Occipital lobe (tissue), 1 donor: ENCODE measurements at regions not wholly inside any gene's neighbourhood (a gene's known extent, or its start where the extent isn't known, plus 50 kb on each side); places are given as distances from the start of the nearest gene placed in this dataset.
A peak's percentile ranks its signal among the peaks of the same experiment; 100 is the strongest.
"Not testable (repeated sequence)": the region's sequence is repeated elsewhere in the genome, so short reads cannot be mapped to it uniquely, and the experiment has no call there.

ENCODE experiments used
- DNase-seq: peaks from one replicate; lab custom pipeline; 2025; lab: John Stamatoyannopoulos, UW

GRCh38 chr3:177770383-177771230, 573.3 kb upstream of the TBL1XR1 start:
- no peak for DNase-seq

GRCh38 chr3:177771780-177772179, 574.5 kb upstream of the TBL1XR1 start:
- no peak for DNase-seq

- DNase-seq, result no peak
Observed at GRCh38 chr3:177772908-177773557, 575.8 kb upstream of the TBL1XR1 start.

- no peak for DNase-seq
Observed at GRCh38 chr3:177773717-177774116, 576.4 kb upstream of the TBL1XR1 start.

- no peak for DNase-seq
Observed at GRCh38 chr3:177776661-177777101, 579.4 kb upstream of the TBL1XR1 start.

GRCh38 chr3:177777699-177778098, 580.4 kb upstream of the TBL1XR1 start:
- peak; percentile 6 for DNase-seq

- DNase-seq, result no peak
Observed at GRCh38 chr3:177778633-177779032, 581.4 kb upstream of the TBL1XR1 start.

GRCh38 chr3:177781686-177782161, 584.4 kb upstream of the TBL1XR1 start:
- DNase-seq, result no peak

GRCh38 chr3:177783338-177783737, 586.1 kb upstream of the TBL1XR1 start:
- DNase-seq, result no peak

- no peak for DNase-seq
Observed at GRCh38 chr3:177783767-177784166, 586.5 kb upstream of the TBL1XR1 start.

- DNase-seq, result no peak
Observed at GRCh38 chr3:177787279-177788041, 590.2 kb upstream of the TBL1XR1 start.

GRCh38 chr3:177789500-177789899, 592.2 kb upstream of the TBL1XR1 start:
- no peak for DNase-seq

GRCh38 chr3:177792311-177793030, 595.2 kb upstream of the TBL1XR1 start:
- DNase-seq, result no peak

- no peak for DNase-seq
Observed at GRCh38 chr3:177793451-177793850, 596.2 kb upstream of the TBL1XR1 start.

GRCh38 chr3:177795216-177795615, 597.9 kb upstream of the TBL1XR1 start:
- no peak for DNase-seq

GRCh38 chr3:177795859-177796258, 598.6 kb upstream of the TBL1XR1 start:
- no peak for DNase-seq

GRCh38 chr3:177800147-177800546, 602.9 kb upstream of the TBL1XR1 start:
- DNase-seq, result not testable (repeated sequence)

- DNase-seq, result no peak
Observed at GRCh38 chr3:177800561-177800960, 603.3 kb upstream of the TBL1XR1 start.

GRCh38 chr3:177802151-177802900, 605.0 kb upstream of the TBL1XR1 start:
- peak; percentile 25 for DNase-seq

GRCh38 chr3:177803500-177803899, 606.2 kb upstream of the TBL1XR1 start:
- DNase-seq, result no peak

- DNase-seq, result no peak
Observed at GRCh38 chr3:177804032-177804431, 606.8 kb upstream of the TBL1XR1 start.
